Stimulated activated CD8-positive, alpha-beta memory T cell treated with anti-CD3 and anti-CD28 coated beads, Interleukin-15, amount 100 ng/mL, for 24 hours (primary cell): ENCODE measurements at regions not wholly inside any gene's neighbourhood (a gene's known extent, or its start where the extent isn't known, plus 50 kb on each side); places are given as distances from the start of the nearest gene placed in this dataset.
"Not testable (repeated sequence)": the region's sequence is repeated elsewhere in the genome, so short reads cannot be mapped to it uniquely, and the experiment has no call there.

Experiments
- DNase-seq: peaks from one replicate; pipeline ENCODE4 v3.0.0-alpha.2; 2020; ENCODE audit warnings: low read depth

DNA sequence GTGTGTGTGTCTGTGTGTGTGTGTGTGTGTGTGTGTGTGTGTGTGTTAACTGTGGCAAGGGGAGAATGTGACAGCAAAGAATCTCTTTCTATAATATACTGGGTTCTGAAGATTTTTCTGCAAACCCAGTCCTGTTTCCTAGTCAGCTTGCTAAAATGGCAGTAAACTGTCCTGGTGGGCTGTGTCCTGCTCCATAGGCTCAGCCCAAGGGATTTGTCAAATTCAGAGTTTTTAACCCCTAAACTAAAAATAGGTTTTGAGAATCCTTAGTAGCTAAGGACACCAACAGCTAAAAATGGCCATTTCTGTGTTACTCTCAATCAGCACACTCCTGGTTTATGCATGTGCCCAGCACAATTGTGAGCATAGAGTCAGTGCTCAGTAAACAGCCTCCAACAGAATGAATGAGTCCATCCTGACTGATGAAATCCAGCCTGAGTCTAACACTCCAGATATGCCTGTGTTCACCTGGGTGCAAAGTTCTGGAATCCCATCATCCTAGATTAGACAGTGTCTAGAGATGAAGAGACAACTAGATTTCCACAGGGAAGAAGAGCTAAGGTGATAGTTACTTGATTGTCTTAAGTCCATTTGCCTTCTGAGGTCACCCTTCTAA is 192.6 kb downstream of the TTC6 start:
- DNase-seq = no peak

DNA sequence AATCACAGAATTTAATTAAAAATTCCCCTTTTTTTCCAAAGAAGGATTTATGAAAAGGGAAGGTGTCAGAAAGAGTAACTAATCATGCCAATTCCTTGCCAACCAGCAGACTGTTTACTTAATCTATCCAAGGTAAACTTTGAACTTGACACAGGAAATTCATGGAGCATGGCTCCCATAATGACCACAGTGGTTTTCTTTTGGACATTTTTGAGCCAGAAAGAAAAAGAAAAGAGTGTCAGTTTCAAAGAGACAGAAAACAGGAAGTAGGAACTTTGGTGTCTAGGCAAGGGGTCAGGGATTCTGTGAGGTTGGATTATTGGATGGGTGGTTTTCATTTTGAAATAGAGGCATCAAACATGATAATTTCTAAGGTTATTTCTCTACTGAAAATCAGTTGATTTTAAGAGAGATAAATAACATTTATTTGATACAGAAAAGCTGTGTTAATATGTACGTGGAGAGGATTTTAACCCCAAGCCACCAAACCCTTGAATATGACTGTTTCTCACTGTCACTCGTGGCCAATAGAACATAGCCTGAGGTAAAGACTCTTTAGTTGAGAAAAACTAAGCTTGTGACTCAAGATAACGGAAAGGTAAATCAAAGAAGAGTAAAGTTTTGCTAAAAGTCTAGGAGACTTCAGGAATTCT is 196.1 kb downstream of the TTC6 start:
- DNase-seq = no peak

DNA sequence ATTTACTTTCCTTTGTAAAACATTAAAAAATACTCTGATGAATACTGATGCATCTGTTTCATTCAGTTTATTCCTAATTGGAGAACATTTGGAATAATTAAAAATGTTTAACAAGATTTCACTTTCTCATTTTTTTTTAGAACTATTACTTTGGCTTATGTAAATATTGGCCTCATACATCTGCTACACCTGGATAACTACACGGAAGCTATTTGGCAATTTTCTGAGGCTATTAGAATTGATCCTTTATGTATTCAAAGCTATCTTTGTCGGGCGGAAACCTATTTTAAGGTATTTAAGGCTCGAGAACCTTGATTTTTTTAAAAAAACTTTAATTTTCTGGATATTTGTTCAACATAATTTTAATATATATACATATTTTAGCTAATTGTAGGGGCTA is 196.7 kb downstream of the TTC6 start:
- DNase-seq = no peak

DNA sequence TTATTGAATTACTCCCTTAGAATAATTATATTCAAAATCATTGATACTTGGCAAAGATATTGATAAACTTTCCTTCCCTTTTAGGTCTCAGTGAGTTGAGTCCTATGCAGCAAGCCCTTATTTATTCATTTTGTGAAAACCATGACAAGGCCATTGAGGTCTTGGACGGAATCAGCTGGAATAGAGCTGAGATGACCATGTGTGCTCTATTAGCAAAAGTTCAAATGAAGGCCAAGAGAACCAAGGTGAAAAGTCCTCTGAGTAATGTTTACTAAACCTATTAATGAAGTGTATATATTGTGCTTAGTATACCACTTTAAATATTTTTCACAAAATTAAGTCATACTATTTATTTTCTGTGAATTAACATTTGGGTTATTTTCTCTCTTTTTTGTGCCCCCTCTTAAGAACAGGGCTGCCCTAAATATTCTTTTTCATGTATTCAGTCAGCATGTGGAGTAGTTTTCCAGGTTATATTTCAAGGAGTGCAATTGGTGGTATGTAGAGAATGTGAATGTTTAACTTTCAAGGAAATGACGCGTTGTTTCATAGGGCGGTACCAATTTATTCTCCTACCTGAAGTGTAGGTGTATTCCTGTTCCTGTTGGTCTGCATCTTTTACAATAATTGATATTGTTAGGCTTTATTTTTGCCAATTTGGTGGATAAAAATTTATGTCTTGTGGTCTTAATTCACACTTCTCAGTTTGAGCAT is 201.4 kb downstream of the TTC6 start:
- no peak for DNase-seq

DNA sequence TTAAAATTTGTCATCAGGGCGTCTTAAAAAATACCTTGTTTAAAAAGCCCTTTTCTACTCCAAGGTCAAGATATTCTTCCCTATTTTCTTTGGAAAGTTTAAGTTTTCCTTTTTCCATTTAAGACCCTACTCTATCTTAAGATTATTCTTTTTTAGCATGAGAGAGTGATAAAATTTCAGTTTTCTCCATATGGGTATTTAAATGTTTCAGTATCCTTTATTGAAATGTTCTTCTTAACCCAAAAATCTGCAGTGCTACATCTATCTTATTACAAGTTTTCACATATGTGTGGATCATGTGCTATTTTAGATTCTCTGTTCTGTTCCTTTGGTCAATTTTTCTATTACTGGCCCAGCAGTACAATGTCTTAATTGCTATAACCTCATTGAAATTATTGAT is 202.2 kb downstream of the TTC6 start:
- DNase-seq = no peak

DNA sequence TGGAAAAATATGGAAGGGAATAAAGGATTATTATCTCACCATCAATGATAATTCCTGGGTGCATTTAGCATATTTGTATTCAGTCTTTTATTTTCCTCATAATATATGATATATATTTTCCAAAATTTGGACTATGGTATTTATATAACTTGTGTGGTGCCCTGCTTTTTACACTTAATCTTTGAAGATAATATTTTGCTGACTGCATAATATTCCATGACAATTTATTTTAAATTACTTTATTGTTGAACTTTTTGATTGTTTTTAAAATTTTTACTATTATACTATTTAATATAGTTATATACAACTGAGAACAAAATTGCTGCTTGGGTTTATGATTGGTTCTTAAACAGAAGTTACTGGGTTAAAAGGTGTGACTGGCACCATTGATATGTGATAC is 212.3 kb downstream of the TTC6 start:
- DNase-seq = no peak

DNA sequence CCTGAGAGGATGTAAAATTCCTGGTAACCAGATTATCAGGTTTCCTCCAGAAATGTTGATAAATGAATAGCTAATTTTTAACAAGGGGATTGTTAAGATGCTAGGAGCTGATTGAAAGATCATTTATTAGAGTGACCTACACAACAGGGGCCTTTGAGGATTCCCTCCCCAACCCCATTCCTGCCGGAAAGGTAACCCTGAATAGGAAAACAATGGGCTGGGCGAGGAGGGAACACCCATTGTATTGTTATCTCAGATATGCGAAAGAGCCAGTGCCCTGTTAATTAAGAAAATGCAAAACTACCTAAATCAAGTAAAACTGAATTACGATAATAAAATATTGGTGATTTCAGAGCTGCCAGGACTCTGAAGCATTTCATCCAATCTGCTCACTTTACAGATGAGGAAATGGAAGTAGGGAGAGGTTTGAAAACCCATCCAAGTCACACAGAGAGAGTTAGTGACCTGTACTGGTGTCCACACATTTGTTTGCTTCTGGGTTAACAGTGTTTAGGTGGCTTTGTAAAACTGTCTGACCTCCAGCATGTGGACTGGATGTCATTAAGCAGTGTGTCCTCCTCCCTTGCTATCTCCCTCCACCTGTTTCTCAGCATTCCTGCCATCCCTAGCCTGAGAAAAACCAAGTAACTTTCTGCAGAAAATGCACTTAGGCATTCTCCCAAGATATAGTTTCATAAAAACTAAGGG is 214.8 kb downstream of the TTC6 start:
- no peak for DNase-seq

DNA sequence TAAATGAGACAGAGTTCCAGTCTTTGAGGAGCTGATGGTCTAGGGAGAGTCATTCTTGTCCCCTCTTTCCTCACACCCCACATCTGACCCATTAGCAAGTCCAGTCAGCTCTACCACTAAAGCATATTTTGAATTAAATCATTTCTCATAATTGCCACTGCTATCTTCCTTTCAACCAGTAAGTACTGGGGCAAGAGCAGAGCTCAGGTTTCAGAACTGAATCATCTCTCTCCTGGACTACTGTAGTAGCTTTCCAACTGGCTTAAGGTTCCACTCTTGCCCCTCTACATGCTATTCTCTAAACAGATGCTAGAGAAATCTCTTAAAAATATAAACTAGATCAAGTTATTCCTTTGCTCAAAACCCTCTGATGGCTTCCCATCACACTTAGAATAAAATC is 218.3 kb downstream of the TTC6 start:
- DNase-seq = no peak

DNA sequence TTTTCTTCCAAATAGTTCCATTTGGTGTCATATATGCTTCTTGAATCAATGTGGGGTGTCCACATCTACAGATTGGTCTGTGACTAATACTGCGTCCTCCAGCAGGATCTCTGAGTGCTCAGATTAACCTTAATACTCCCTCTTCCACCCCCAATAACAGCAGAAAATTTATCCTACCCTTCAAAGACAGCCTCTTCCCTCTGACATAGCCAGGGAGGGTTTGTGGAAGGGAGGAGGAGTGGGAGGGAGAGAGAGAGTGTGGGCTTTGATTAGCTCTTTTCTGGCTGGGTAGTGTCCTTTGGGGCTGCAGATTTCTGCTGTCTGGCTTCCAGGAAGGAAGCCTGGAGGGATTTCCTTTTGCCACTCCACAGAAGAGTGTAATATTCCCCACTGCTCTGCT is 220.7 kb downstream of the TTC6 start:
- no peak for DNase-seq

DNA sequence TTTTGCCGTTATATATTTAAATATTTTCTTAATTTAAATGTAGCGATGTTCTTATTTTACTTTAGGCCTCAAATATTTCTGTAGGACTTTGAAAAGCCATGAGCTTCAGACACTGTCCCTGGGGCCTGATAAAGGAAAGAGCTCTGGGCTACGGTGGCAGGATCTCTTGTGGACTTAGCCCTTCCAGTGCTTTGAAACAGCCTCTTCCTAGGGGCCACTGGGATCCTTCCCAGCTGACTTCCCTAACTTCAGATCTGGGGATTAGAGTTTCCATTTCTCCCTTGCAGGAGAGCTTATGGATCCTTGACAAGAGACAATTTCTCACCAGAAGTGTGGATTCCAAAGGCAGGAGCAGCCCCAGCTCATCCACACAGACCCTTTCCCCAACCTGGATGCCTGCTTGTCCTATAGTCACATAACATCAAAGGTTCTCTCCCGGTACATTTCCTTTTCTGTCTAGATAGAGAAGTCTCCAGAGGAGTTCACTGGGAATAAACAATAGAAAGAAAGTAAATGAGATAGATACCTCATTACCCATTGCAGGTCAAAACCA is 221.4 kb downstream of the TTC6 start:
- DNase-seq = no peak

DNA sequence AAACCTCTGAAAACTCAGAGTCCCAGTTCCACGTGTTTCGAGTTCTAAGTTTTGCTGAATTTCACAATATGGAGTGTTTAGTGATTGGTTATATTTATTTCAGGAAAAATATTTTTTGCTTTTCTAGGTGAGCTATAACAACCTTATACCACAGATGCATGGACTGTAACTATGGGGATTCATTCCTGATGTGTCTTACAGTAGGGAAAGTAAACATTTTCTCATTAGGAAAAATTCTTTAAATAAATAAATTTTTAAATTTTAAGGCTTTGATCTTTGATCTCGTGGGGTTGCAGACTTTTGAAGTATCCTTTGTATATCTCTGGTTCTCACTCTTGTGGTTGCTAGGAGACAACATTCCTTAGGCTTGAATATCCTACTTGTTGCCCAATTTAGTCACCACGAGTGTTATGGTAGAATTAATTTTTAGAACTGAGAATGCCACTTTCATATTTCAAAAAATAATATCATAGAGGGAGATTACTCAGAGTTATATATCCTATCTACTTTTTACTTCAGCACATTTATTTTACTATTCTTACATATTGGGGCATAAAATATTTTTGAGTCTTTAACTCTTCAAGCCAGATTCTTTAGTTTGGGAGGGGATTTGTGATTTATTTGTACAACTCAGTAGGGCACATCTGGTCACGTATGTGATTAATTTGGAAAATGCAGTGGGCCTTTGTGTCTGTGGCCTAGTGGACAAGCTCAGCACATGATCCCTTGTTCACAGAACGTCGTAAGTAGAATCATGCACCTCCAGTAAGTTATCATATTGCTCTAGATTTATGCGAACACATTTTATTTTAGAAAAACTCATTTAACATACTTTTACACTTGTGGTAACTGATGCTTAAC is 224.0 kb downstream of the TTC6 start:
- DNase-seq = no peak

DNA sequence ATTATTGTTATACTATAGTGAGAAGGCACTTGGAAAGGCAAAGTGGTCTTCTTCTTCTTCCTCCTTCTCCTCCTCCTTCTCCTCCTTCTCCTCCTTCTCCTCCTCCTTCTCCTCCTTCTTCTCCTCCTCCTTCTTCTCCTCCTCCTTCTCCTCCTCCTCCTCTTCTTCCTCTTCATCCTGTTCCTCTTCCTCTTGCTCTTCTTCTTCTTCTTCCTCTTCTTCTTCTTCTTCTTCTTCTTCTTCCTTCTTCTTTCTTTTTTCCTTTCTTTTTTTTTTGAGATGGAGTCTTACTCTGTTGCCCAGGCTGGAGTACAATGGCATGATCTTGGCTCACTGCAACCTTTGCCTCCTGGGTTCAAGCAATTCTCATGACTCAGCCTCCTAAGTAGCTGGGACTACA is 225.4 kb downstream of the TTC6 start:
- DNase-seq = not testable (repeated sequence)

DNA sequence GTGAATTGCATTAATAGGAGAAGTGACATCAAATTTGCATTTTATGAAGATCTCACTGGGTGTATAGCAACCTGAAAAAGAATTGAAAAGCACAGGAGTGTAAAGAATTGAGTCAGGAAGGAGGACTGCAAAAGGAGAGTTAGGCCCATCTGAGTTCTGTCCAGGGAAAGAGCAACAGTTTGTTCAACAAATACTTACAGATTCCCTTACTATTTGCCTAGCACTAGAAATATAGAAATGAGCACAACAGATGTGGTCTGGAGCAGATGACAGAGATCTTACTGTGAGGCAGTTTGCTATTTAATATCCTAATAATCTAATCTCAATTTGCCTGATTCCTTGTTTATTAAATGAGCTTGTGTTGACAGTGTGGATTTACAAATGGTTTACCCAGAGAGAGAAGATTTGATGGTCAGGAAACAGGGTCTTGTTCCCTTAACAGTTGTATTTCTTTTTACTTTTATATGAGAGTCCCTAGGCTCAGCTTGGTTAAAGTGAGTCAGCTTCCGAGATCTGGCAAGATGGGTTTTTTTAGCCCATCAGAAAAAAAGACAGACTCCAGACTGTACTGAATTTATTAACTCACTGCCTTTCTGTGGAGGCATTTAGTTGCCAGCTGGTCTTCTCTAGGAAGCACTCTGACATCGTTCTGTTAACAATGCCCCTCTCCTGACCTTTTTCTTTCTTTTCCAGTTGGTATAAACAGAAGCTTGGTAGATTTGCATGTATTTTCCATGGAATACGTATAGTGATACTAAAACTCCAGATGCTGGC is 229.7 kb downstream of the TTC6 start:
- no peak for DNase-seq

DNA sequence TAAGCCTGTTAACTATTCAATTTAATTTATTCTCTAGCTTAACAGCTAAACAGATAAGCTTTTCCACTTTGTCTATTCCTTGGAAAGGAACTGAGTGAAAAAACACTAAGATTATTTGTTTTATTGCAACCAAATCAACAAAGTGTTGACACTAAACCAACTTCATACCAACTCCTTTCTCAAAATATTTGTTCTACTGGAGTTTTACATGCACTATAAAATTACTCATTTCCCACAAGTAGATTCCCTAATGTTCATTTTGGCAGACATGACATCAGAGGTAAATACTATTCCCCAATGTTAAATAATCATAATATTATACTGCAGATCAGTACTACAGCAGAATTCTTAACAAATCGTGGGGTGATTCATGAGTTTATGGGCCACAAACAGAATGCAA is 231.4 kb downstream of the TTC6 start:
- no peak for DNase-seq

DNA sequence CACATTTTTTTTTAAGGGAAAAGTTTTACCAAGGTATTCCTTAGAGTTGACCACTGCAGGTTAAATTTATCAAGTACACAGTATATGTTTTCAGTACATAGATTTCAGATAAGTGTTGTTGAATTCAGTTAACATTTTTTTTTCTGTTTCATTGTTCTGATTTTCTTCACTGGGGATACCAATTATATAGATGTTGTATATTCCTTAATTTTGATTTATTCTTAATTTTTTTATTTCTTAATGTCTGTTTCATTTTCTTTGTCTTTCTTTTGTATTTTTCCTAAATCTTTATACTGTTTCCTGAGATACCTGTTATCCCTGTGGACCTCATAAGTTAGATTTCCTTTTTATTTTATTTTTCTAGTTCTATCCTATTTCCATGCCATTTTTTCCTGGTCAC is 234.8 kb downstream of the TTC6 start:
- no peak for DNase-seq

DNA sequence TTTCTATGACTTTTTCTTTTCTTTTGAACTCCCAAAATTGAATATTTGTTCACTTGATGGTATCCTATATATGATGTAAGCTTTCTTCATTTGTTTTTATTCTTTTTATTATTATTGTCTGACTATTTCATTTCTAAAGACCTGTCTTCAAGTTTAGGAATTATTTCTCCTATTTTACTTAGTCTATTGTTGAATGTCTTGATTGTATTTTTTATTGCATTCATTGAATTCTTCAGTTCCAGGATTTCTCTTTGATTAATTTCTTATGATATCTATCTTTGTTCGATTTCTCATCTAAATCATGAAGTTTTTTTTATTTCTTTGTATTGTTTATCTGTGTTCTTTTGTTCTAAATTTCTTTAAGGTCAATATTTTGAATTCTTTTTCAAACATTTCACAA is 238.8 kb downstream of the TTC6 start:
- DNase-seq = no peak

DNA sequence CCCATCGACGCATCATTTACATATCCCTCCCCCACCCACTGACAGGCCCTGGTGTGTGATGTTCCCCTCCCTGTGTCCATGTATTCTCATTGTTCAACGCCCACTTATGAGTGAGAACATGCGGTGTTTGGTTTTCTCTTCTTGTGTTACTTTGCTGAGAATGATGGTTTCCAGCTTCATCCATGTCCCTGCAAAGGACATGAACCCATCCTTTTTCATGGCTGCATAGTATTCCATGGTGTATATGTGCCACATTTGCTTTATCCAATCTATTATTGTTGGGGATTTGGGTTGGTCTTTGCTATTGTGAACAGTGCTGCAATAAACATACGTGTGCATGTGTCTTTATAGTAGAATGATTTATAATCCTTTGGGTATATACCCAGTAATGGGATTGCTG is 243.3 kb downstream of the TTC6 start:
- DNase-seq = not testable (repeated sequence)

DNA sequence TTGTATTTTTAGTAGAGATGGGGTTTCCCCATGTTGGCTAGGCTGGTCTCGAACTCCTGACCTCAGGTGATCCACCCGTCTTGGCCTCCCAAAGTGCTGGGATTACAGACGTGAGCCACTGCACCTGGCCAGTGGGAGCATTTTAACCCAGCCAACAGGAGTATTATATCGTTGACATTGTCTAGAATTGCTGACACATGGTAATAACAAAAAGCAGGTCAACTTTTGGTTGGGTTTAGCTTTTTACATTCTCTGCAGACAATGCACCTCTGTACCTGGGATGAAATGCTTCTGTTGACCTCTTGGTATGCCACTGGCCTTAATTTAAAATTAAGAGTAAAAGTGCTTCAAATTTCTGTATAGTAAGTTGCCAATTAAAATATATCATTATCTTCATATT is 245.6 kb downstream of the TTC6 start:
- not testable (repeated sequence) for DNase-seq

DNA sequence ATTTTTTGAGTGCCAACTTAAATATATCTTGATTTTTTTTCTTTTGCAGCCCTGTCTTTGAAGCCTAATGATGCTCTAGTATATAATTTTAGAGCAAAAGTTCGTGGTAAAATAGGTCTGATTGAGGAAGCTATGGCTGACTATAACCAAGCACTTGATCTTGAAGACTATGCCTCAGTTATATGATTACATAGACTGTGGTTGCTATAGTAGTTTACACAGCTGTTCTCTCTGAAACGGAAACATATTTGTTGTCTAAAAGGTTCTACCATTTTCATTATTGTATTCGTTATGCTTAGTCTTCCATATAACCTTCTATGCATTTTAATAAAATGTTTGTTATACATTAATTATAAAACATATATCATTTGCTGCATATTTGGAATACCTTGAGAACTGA is 246.7 kb downstream of the TTC6 start:
- no peak for DNase-seq

DNA sequence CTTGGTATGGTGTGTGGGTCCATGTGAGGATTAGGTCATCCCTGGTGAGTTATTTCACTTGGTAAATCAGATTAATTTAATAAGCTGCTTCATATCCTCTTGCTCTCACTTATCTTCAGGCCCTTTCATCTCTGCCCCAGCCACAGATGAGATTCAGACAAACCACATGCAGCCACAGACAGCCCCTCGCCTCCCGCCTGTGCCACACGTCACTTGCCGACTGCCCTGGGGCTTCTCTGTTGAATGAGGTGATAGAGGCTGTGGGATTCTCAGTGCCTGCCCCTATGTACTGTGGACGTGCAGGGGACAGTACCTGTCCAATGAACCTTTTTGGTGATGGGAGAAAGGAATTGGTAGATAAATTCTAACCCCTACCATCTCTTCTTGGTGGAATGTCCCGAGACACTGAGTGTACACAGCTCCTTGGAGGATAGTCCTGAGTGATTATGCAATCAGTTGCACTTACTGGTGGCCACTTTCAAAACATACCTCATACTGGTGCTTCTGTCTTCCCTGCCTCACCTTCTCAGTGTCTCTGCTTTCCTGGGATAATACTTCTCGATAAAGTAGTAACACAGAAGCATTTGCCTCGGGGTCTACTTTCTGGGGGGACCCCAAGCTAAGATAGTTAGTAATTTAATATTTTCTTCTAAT is 248.7 kb downstream of the TTC6 start:
- DNase-seq = no peak
